ENCODE measurements at regions not wholly inside any gene's neighbourhood (a gene's known extent, or its start where the extent isn't known, plus 50 kb on each side); places are given as distances from the start of the nearest gene placed in this dataset.

- TF ChIP-seq POLR2A (IDR thresholded peaks at IDR 0.05) = no peak
- TF ChIP-seq, protein P1, sequence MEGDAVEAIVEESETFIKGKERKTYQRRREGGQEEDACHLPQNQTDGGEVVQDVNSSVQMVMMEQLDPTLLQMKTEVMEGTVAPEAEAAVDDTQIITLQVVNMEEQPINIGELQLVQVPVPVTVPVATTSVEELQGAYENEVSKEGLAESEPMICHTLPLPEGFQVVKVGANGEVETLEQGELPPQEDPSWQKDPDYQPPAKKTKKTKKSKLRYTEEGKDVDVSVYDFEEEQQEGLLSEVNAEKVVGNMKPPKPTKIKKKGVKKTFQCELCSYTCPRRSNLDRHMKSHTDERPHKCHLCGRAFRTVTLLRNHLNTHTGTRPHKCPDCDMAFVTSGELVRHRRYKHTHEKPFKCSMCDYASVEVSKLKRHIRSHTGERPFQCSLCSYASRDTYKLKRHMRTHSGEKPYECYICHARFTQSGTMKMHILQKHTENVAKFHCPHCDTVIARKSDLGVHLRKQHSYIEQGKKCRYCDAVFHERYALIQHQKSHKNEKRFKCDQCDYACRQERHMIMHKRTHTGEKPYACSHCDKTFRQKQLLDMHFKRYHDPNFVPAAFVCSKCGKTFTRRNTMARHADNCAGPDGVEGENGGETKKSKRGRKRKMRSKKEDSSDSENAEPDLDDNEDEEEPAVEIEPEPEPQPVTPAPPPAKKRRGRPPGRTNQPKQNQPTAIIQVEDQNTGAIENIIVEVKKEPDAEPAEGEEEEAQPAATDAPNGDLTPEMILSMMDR (IDR thresholded peaks at IDR 0.05) = no peak
- H3K27me3 ChIP-seq = no peaks in the 10 kb centered on the region
- intact Hi-C loops (cut with DNase I) = no loop called here
- H3K4me1 ChIP-seq = no peaks in the 10 kb centered on the region
- no peak overlapping the region for H3K27ac ChIP-seq
- WGBS, 2 donors = 100% methylated on average over 1 of the region's 4 CpGs; no CpG with 5 or more reads in 1 of the 2 donors
- no peak for DNase-seq
- H3K9me3 ChIP-seq = no peaks in the 10 kb centered on the region
- no peak overlapping the region for H3K4me3 ChIP-seq
- no peaks in the 10 kb centered on the region for H3K36me3 ChIP-seq
These were observed 610.2 kb downstream of the ANXA1 start for GRCh38 chr9:73761905-73762304.

DNA sequence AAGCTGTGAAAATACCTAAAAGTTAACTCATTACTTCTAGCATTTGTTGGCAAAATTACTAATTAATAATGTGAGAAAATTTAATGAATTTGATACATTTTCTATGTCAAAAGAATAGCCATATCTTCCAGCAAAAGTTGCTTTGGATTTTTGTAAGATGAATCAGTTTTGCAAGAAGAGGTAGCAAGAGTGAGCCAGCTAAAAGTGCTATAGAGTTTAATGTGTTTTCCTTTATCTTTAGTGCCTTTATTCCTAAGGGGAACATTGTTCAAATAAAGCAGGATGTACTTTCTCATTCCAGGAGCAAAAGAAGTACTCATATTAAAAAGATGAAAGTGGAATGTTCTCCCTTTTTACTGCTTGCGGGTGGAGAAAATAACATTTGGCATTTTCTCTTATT, 622.2 kb downstream of the ANXA1 start:
- no peak for DNase-seq
- H3K4me3 ChIP-seq = no peak overlapping the region

GRCh38 chr9:73775757-73776156, 624.1 kb downstream of the ANXA1 start:
- no peaks in the 10 kb centered on the region for H3K27me3 ChIP-seq
- DNase-seq = no peak
- intact Hi-C loops (cut with DNase I) = no loop called here
- WGBS, 2 donors = 57 to 74% methylated on average over 2 of the region's 2 CpGs
- no peaks in the 10 kb centered on the region for H3K9me3 ChIP-seq
- TF ChIP-seq, protein P1 (IDR thresholded peaks at IDR 0.05) = no peak
- TF ChIP-seq POLR2A (IDR thresholded peaks at IDR 0.05) = no peak
- no peak overlapping the region for H3K27ac ChIP-seq
- no peaks in the 10 kb centered on the region for H3K36me3 ChIP-seq
- no peaks in the 10 kb centered on the region for H3K4me1 ChIP-seq
- no peak overlapping the region for H3K4me3 ChIP-seq

More for the DNA sequence above, 622.2 kb downstream of the ANXA1 start:
- Histone ChIP-seq H3K27me3 (no peaks in the 10 kb centered on the region), H3K9me3 (no peaks in the 10 kb centered on the region), H3K36me3 (no peaks in the 10 kb centered on the region), H3K27ac (no peak overlapping the region), H3K4me1 (no peaks in the 10 kb centered on the region)
- intact Hi-C loops (cut with DNase I) = no loop called here
- WGBS, 2 donors = 29 to 55% methylated on average over 1 of the region's 1 CpG
- TF ChIP-seq POLR2A (IDR thresholded peaks at IDR 0.05) = no peak
- TF ChIP-seq, protein P1 (IDR thresholded peaks at IDR 0.05) = no peak

- H3K27ac ChIP-seq = no peak overlapping the region
- H3K36me3 ChIP-seq = no peaks in the 10 kb centered on the region
- TF ChIP-seq, protein P1 (IDR thresholded peaks at IDR 0.05) = no peak
- TF ChIP-seq POLR2A (IDR thresholded peaks at IDR 0.05) = no peak
- DNase-seq = no peak
- no peak overlapping the region for H3K4me3 ChIP-seq
- intact Hi-C loops (cut with DNase I) = no loop called here
- no peaks in the 10 kb centered on the region for H3K9me3 ChIP-seq
- H3K4me1 ChIP-seq = no peaks in the 10 kb centered on the region
- no peaks in the 10 kb centered on the region for H3K27me3 ChIP-seq
These were observed 629.3 kb downstream of the ANXA1 start for GRCh38 chr9:73780916-73781315.

DNA sequence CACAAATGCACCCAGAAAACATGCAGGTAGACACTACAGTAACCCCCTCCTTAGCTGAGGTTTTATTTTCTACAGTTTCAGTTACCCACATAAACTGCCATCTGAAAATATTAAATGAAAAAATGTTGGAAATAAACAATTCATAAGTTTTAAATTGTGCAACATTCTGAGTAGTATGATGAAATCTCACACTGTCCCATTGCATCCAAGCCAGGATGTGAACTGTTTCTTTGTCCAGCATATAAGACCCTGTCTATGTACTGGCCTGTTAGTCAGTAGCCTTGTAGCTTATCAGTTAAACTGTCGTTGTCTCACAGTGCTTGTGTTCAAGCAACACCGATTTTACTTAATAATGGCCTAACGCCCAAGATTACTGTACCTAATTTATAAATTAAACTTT, 630.5 kb downstream of the ANXA1 start:
- H3K27ac ChIP-seq = no peak overlapping the region
- TF ChIP-seq, protein P1 (IDR thresholded peaks at IDR 0.05) = no peak
- TF ChIP-seq POLR2A (IDR thresholded peaks at IDR 0.05) = no peak
- no peak for DNase-seq
- no peaks in the 10 kb centered on the region for H3K36me3 ChIP-seq
- no peaks in the 10 kb centered on the region for H3K27me3 ChIP-seq
- no peaks in the 10 kb centered on the region for H3K4me1 ChIP-seq
- H3K4me3 ChIP-seq = no peak overlapping the region
- intact Hi-C loops (cut with DNase I) = no loop called here
- WGBS, 2 donors = 54 to 58% methylated on average over 3 of the region's 3 CpGs
- H3K9me3 ChIP-seq = no peaks in the 10 kb centered on the region
